GM12878 (cell line): ENCODE measurements at regions not wholly inside any gene's neighbourhood (a gene's known extent, or its start where the extent isn't known, plus 50 kb on each side); places are given as distances from the start of the nearest gene placed in this dataset.

ENCODE experiments used
- ATAC-seq: fragments of 200-7000 bp; cut with Tn5 transposase; 3 replicates; pipeline ENCODE4 v1.9.1; 2020; ENCODE audit warnings: mild to moderate bottlenecking, moderate library complexity
- BruUV-seq: library from RNA; stranded (reverse); fragments of 400-500 nt; replicated peaks from 2 replicates; lab custom pipeline; 2021; lab: Mats Ljungman, UMichigan
- CTCF ChIA-PET: fragments of 300-600 bp; sonication (Branson Sonifier 250); formaldehyde crosslinking; extraction: SDS; loops from one replicate; lab custom pipeline; 2021; ENCODE audit warnings: inconsistent platforms; lab: Yijun Ruan, JAX
- POLR2A ChIA-PET: fragments of 350-600 bp; formaldehyde crosslinking; extraction: SDS; loops from one replicate; lab custom pipeline; 2021; ENCODE audit warnings: inconsistent platforms; lab: Charles Lee
- RAD21 ChIA-PET: fragments of 300-600 bp; sonication (Branson Sonifier 250); formaldehyde crosslinking; loops from one replicate; lab custom pipeline; 2023; ENCODE audit warnings: antibody characterized with exemption; ENCODE audit not compliant: unreplicated experiment; lab: Charles Lee
- SMC1A ChIA-PET: fragments of 300-600 bp; sonication (Branson Sonifier 250); formaldehyde crosslinking; loops from one replicate; lab custom pipeline; 2023; ENCODE audit not compliant: unreplicated experiment, uncharacterized antibody; lab: Charles Lee
- DNase-seq: peaks from one replicate; pipeline ENCODE4 v3.0.0-alpha.2; 2011; ENCODE audit warnings: low read depth, low spot score
- FAIRE-seq: peaks from 3 replicates; lab custom pipeline; 2011; peaks lifted over from hg19 to GRCh38; lab: Jason Lieb, UNC
- H2AFZ ChIP-seq: 2 replicates; pipeline ENCODE4 v1.6.0; 2011; ENCODE audit warnings: low read depth, low read length, control low read depth; ENCODE audit not compliant: control insufficient read depth
- H3K27ac ChIP-seq: 2 replicates; pipeline ENCODE4 v1.5.1; 2011; ENCODE audit warnings: control low read depth; ENCODE audit not compliant: control insufficient read depth, insufficient read depth
- H3K27me3 ChIP-seq, 2 experiments: replicated peaks in 1 of 2; 2 replicates each; pipeline versions ENCODE4 v1.6.0 to v1.6.1; 2011; ENCODE audit warnings: low read length in 1 of 2; ENCODE audit not compliant: control insufficient read depth in 2 of 2, insufficient read depth in 2 of 2
- H3K36me3 ChIP-seq, 2 experiments: 2 replicates each; pipeline ENCODE4 v1.5.1; 2011; ENCODE audit warnings: low read length in 1 of 2; ENCODE audit not compliant: control insufficient read depth in 2 of 2, insufficient read depth in 2 of 2
- H3K4me1 ChIP-seq: 2 replicates; pipeline ENCODE4 v1.6.1; 2011; ENCODE audit warnings: mild to moderate bottlenecking, low read length, moderate library complexity, mixed read lengths; ENCODE audit not compliant: control insufficient read depth, insufficient read depth
- H3K4me2 ChIP-seq: 2 replicates; pipeline ENCODE4 v1.6.0; 2011; ENCODE audit warnings: control low read depth; ENCODE audit not compliant: control insufficient read depth, insufficient read depth
- H3K4me3 ChIP-seq: fragments of 200-600 bp; sonication (generic); 2 replicates; pipeline ENCODE4 v1.5.1; 2016
- H3K79me2 ChIP-seq: 2 replicates; pipeline ENCODE4 v1.6.0; 2011; ENCODE audit warnings: low read length; ENCODE audit not compliant: control insufficient read depth, insufficient read depth
- H3K9ac ChIP-seq: 2 replicates; pipeline ENCODE4 v1.8.0; 2011; ENCODE audit warnings: low read length, control low read depth, mixed read lengths; ENCODE audit not compliant: control insufficient read depth, insufficient read depth
- H3K9me3 ChIP-seq: replicated peaks from 3 replicates; pipeline ENCODE4 v1.5.1; 2011; ENCODE audit warnings: mild to moderate bottlenecking, low read length; ENCODE audit not compliant: control insufficient read depth, insufficient read depth
- H4K20me1 ChIP-seq: 2 replicates; pipeline ENCODE4 v1.6.0; 2011; ENCODE audit not compliant: control insufficient read depth, insufficient read depth
- CBX3 ChIP-seq: fragments of 200-600 bp; sonication (generic); IDR thresholded peaks from 2 replicates; pipeline ENCODE4 v1.6.1; 2016; ENCODE audit warnings: low read depth, borderline replicate concordance
- HDAC6 ChIP-seq: fragments of 200-600 bp; sonication (generic); IDR thresholded peaks from one replicate; pipeline ENCODE4 v1.8.0; 2017; ENCODE audit warnings: antibody characterized with exemption; ENCODE audit not compliant: unreplicated experiment
- KAT2A ChIP-seq: conservative IDR thresholded peaks from 2 replicates; pipeline ENCODE4 v1.6.1; 2011; ENCODE audit warnings: low read depth, low read length; ENCODE audit not compliant: control insufficient read depth
- NRF1 ChIP-seq: conservative IDR thresholded peaks from 2 replicates; pipeline ENCODE4 v1.6.1; 2011; ENCODE audit warnings: mild to moderate bottlenecking, low read depth, low read length, improper control_type of control experiment
- PAX5 ChIP-seq: IDR thresholded peaks from 2 replicates; pipeline ENCODE4 v1.6.1; 2011; ENCODE audit warnings: low read depth, low read length, borderline replicate concordance
- POLR2A ChIP-seq: IDR thresholded peaks from 2 replicates; pipeline ENCODE4 v1.6.1; 2011; ENCODE audit warnings: low read depth, mild to moderate bottlenecking, low read length
- POLR2AphosphoS5 ChIP-seq: IDR thresholded peaks from 2 replicates; pipeline ENCODE4 v1.6.1; 2011; ENCODE audit warnings: mild to moderate bottlenecking, low read length, inconsistent platforms
- RAD21 ChIP-seq: IDR thresholded peaks from 2 replicates; pipeline ENCODE4 v1.6.1; 2011; ENCODE audit warnings: mild to moderate bottlenecking, low read depth, low read length, moderate library complexity; ENCODE audit not compliant: insufficient read depth
- RBBP5 ChIP-seq: fragments of 200-600 bp; sonication (generic); conservative IDR thresholded peaks from 2 replicates; pipeline ENCODE4 v1.6.1; 2016
- SPI1 ChIP-seq: IDR thresholded peaks from 2 replicates; pipeline ENCODE4 v1.6.1; 2011; ENCODE audit warnings: low read depth, mild to moderate bottlenecking, low read length, moderate library complexity, borderline replicate concordance; ENCODE audit not compliant: insufficient read depth
- TAF1 ChIP-seq: IDR thresholded peaks from 2 replicates; pipeline ENCODE4 v1.6.1; 2011; ENCODE audit warnings: mild to moderate bottlenecking, low read depth, low read length, borderline replicate concordance
- TCF12 ChIP-seq: IDR thresholded peaks from 2 replicates; pipeline ENCODE4 v1.6.1; 2011; ENCODE audit warnings: low read depth, mild to moderate bottlenecking, low read length
- WRNIP1 ChIP-seq: IDR thresholded peaks from 2 replicates; pipeline ENCODE4 v1.6.1; 2011; ENCODE audit warnings: low read depth, low read length, improper control_type of control experiment, borderline replicate concordance
- WGBS: methylation state at CpG from one replicate; pipeline ENCODE4 v1.1.6; 2016; ENCODE audit warnings: low lambda C conversion rate; ENCODE audit not compliant: insufficient replicate concordance, insufficient coverage; ENCODE audit errors: missing lambda C conversion rate; 5-methylcytosine and 5-hydroxymethylcytosine counted together
- in situ Hi-C: fragments of 300-500 bp; cut with MboI; formaldehyde crosslinking; loops from 9 replicates; pipeline ENCODE4 v1.14.3; 2018; ENCODE audit warnings: mixed read lengths
- intact Hi-C: fragments of 100-400 bp; cut with micrococcal nuclease; formaldehyde crosslinking; loops from one replicate; pipeline ENCODE4 v1.14.2; 2022; ENCODE audit not compliant: unreplicated experiment
- TF ChIP-seq, protein P1 (sequence below), 3 experiments: IDR thresholded peaks in 2 of 3; conservative IDR thresholded peaks in 1 of 3; 2 replicates each; pipeline ENCODE4 v1.5.1; 2011; ENCODE audit warnings: low read depth in 3 of 3, low read length in 3 of 3, mild to moderate bottlenecking in 3 of 3, control low read depth in 2 of 3, moderate library complexity in 2 of 3, inconsistent platforms in 1 of 3, mixed read lengths in 1 of 3; ENCODE audit not compliant: control insufficient read depth in 2 of 3, insufficient read depth in 1 of 3; ENCODE audit errors: extremely low read depth in 1 of 3
- TF ChIP-seq, protein P2 (sequence below): IDR thresholded peaks from 2 replicates; pipeline ENCODE4 v1.6.1; 2011; ENCODE audit warnings: mild to moderate bottlenecking, low read depth, low read length, moderate library complexity; ENCODE audit not compliant: insufficient replicate concordance
- TF ChIP-seq, protein P3 (sequence below): fragments of 450-650 bp; IDR thresholded peaks from 2 replicates; pipeline ENCODE4 v1.6.1; 2016; ENCODE audit warnings: mild to moderate bottlenecking, moderate library complexity, borderline replicate concordance
- TF ChIP-seq, protein P4 (sequence below): IDR thresholded peaks from 2 replicates; pipeline ENCODE4 v1.6.1; 2012; ENCODE audit warnings: low read depth, low read length, improper control_type of control experiment

DNA sequence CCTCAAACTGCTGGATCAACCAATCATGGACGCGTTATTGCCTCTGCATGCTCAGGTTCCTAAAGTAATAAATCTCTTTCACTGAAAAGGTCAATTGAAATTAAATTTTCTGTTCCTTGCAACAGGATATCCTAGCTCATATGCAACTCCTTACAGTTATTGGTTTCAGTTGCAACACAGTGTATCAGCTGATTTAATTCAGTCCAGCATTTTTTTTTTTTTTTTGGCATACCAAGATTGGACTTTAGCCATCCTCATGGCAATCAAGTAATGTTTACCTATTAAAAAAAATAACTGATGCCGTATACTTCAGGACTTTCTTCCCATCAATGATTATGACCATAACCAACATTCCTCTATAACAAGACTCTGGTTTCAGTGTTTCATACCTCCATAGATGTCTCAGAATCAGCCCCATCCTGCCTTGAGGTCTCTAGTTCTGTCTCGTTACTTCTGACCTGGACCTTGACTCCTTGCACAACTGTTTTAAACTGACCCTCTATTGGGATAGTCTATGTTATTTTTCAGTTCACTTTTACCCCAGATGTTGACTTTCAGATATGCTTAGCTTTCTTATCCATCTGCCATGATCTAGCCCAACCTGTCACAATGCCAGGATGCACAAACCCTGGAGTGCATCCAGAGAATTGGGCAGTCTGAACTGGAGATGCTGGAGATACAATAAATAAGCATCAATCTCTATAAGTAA lies 265.0 kb upstream of the GADL1 start:
- no peaks in the 10 kb centered on the region for H3K36me3 ChIP-seq
- 59% methylated on average over 4 of the region's 4 CpGs for WGBS
- no peak for ATAC-seq
- no peak for TF ChIP-seq KAT2A
- no peak for TF ChIP-seq POLR2A
- TF ChIP-seq, protein P1, sequence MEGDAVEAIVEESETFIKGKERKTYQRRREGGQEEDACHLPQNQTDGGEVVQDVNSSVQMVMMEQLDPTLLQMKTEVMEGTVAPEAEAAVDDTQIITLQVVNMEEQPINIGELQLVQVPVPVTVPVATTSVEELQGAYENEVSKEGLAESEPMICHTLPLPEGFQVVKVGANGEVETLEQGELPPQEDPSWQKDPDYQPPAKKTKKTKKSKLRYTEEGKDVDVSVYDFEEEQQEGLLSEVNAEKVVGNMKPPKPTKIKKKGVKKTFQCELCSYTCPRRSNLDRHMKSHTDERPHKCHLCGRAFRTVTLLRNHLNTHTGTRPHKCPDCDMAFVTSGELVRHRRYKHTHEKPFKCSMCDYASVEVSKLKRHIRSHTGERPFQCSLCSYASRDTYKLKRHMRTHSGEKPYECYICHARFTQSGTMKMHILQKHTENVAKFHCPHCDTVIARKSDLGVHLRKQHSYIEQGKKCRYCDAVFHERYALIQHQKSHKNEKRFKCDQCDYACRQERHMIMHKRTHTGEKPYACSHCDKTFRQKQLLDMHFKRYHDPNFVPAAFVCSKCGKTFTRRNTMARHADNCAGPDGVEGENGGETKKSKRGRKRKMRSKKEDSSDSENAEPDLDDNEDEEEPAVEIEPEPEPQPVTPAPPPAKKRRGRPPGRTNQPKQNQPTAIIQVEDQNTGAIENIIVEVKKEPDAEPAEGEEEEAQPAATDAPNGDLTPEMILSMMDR (IDR thresholded peaks at IDR 0.05 in 2 of 3, conservative IDR thresholded peaks at IDR 0.05 in 1 of 3; ENCODE audit: control insufficient read depth in 2 of 3, extremely low read depth in 1 of 3, insufficient read depth in 1 of 3, low read depth in 3 of 3, low read length in 3 of 3): no peak
- no peak for TF ChIP-seq HDAC6
- TF ChIP-seq PAX5: no peak
- no peak for TF ChIP-seq TCF12
- no peak for TF ChIP-seq NRF1
- TF ChIP-seq RAD21: no peak
- TF ChIP-seq, protein P2, sequence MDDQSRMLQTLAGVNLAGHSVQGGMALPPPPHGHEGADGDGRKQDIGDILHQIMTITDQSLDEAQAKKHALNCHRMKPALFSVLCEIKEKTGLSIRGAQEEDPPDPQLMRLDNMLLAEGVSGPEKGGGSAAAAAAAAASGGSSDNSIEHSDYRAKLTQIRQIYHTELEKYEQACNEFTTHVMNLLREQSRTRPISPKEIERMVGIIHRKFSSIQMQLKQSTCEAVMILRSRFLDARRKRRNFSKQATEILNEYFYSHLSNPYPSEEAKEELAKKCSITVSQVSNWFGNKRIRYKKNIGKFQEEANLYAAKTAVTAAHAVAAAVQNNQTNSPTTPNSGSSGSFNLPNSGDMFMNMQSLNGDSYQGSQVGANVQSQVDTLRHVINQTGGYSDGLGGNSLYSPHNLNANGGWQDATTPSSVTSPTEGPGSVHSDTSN: no peak
- TF ChIP-seq TAF1: no peak
- no peak for TF ChIP-seq WRNIP1
- TF ChIP-seq RBBP5: no peak
- no peak for TF ChIP-seq SPI1
- TF ChIP-seq CBX3: no peak
- TF ChIP-seq, protein P3, sequence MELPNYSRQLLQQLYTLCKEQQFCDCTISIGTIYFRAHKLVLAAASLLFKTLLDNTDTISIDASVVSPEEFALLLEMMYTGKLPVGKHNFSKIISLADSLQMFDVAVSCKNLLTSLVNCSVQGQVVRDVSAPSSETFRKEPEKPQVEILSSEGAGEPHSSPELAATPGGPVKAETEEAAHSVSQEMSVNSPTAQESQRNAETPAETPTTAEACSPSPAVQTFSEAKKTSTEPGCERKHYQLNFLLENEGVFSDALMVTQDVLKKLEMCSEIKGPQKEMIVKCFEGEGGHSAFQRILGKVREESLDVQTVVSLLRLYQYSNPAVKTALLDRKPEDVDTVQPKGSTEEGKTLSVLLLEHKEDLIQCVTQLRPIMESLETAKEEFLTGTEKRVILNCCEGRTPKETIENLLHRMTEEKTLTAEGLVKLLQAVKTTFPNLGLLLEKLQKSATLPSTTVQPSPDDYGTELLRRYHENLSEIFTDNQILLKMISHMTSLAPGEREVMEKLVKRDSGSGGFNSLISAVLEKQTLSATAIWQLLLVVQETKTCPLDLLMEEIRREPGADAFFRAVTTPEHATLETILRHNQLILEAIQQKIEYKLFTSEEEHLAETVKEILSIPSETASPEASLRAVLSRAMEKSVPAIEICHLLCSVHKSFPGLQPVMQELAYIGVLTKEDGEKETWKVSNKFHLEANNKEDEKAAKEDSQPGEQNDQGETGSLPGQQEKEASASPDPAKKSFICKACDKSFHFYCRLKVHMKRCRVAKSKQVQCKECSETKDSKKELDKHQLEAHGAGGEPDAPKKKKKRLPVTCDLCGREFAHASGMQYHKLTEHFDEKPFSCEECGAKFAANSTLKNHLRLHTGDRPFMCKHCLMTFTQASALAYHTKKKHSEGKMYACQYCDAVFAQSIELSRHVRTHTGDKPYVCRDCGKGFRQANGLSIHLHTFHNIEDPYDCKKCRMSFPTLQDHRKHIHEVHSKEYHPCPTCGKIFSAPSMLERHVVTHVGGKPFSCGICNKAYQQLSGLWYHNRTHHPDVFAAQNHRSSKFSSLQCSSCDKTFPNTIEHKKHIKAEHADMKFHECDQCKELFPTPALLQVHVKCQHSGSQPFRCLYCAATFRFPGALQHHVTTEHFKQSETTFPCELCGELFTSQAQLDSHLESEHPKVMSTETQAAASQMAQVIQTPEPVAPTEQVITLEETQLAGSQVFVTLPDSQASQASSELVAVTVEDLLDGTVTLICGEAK: no peak
- TF ChIP-seq POLR2AphosphoS5: no peak
- TF ChIP-seq, protein P4, sequence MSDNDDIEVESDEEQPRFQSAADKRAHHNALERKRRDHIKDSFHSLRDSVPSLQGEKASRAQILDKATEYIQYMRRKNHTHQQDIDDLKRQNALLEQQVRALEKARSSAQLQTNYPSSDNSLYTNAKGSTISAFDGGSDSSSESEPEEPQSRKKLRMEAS: no peak
- BruUV-seq: no TSS peak
- ChIA-PET RAD21 (no interaction called here), CTCF (interaction anchor here (1.7 kb wide), 1 partner anchor 13 kb away, joined by 4 read pairs; no protein-coding TSS in a partner anchor), POLR2A (interaction anchor here (0.6 kb wide), 1 partner anchor 16 kb away, joined by 3 read pairs; no protein-coding TSS in a partner anchor), SMC1A (interaction anchor here (0.7 to 1.5 kb wide), 4 partner anchors 68 to 171 kb away, joined by 3 to 5 read pairs (median 3); no protein-coding TSS in a partner anchor)
- H3K27me3 ChIP-seq: no peaks in the 10 kb centered on the region
- no peaks in the 10 kb centered on the region for H4K20me1 ChIP-seq
- H3K9me3 ChIP-seq: no peaks in the 10 kb centered on the region
- no peak overlapping the region for H2AFZ ChIP-seq
- no peak for FAIRE-seq
- H3K79me2 ChIP-seq: no peaks in the 10 kb centered on the region
- H3K27ac ChIP-seq: no peak overlapping the region
- in situ Hi-C loops (no loop called here), intact Hi-C loops (no loop called here)
- H3K4me1 ChIP-seq: no peaks in the 10 kb centered on the region
- DNase-seq: no peak
- no peak overlapping the region for H3K4me3 ChIP-seq
- no peak overlapping the region for H3K4me2 ChIP-seq
- no peak overlapping the region for H3K9ac ChIP-seq
